ENCODE measurements at regions not wholly inside any gene's neighbourhood (a gene's known extent, or its start where the extent isn't known, plus 50 kb on each side); places are given as distances from the start of the nearest gene placed in this dataset.

- H3K9ac ChIP-seq (replicated peaks; ENCODE audit: extremely low read depth, insufficient read depth, low read length): no peak overlapping the region
- H2AFZ ChIP-seq (ENCODE audit: low read depth, low read length): no peak overlapping the region
- no peak overlapping the region for H3K4me3 ChIP-seq (replicated peaks in 1 of 3; ENCODE audit: insufficient read depth in 1 of 3, low read depth in 1 of 3, low read length in 3 of 3)
- H3K4me1 ChIP-seq (ENCODE audit: control insufficient read depth, extremely low read depth, insufficient read depth, low read length): no peaks in the 10 kb centered on the region
- H3K9me1 ChIP-seq (replicated peaks; ENCODE audit: control insufficient read depth, extremely low read depth, insufficient read depth, low read length): no peaks in the 10 kb centered on the region
- intact Hi-C loops (cut with micrococcal nuclease): no loop called here
- TF ChIP-seq POLR2AphosphoS5 (IDR thresholded peaks at IDR 0.05; ENCODE audit: insufficient read depth, low read depth, low read length) (no peak), MYC (IDR thresholded peaks at IDR 0.05; ENCODE audit: low read depth, low read length) (no peak), EZH2 (IDR thresholded peaks at IDR 0.05; ENCODE audit: borderline replicate concordance, low read depth, low read length, severe bottlenecking) (no peak), CTCF (IDR thresholded peaks at IDR 0.05; ENCODE audit: extremely low read depth in 1 of 2, insufficient read depth in 1 of 2, low read depth in 1 of 2, low read length in 2 of 2) (no peak), JUN (IDR thresholded peaks at IDR 0.05; ENCODE audit: borderline replicate concordance, insufficient read depth, insufficient read length, low read depth) (no peak), MAX (IDR thresholded peaks at IDR 0.05; ENCODE audit: insufficient read depth, insufficient read length) (no peak), POLR2A (IDR thresholded peaks at IDR 0.05; ENCODE audit: low read depth, low read length) (no peak), GATA2 (IDR thresholded peaks at IDR 0.05; ENCODE audit: insufficient read depth, insufficient read length, low read depth, low read length) (no peak), FOS (IDR thresholded peaks at IDR 0.05; ENCODE audit: borderline replicate concordance, insufficient read depth, low read length) (no peak)
- DNase-seq (ENCODE audit: low read depth, low spot score) (no peak), FAIRE-seq (no peak)
- H3K9me3 ChIP-seq (replicated peaks; ENCODE audit: control insufficient read depth, insufficient read depth, low read length): peaks cover 2% of the 10 kb centered on the region
- dilution Hi-C loops (cut with MboI; ENCODE audit: extremely low pct_ligation_motif_present, low sequenced_read_pairs): no loop called here
- H4K20me1 ChIP-seq (replicated peaks; ENCODE audit: control insufficient read depth, extremely low read depth, insufficient read depth, low read length): no peaks in the 10 kb centered on the region
- H3K79me2 ChIP-seq (ENCODE audit: control insufficient read depth, insufficient read depth, low read length): no peaks in the 10 kb centered on the region
- ChIA-PET CTCF (no interaction called here), POLR2A (no interaction called here)
- no peaks in the 10 kb centered on the region for H3K27me3 ChIP-seq (ENCODE audit: control insufficient read depth in 2 of 2, insufficient read depth in 2 of 2, low read length in 2 of 2)
- BruUV-seq (replicated peaks): no TSS peak
- H3K36me3 ChIP-seq (ENCODE audit: control insufficient read depth in 2 of 2, extremely low read depth in 1 of 2, insufficient read depth in 2 of 2, low read length in 2 of 2): no peaks in the 10 kb centered on the region
- H3K27ac ChIP-seq (ENCODE audit: insufficient read depth, low read depth, low read length): no peak overlapping the region
- no peak overlapping the region for H3K4me2 ChIP-seq (ENCODE audit: insufficient read depth, low read length)
Measured at GRCh38 chr16:51701025-51701424, 550.0 kb upstream of the SALL1 start.

Measured in endothelial cell of umbilical vein (primary cell).